ENCODE measurements at regions not wholly inside any gene's neighbourhood (a gene's known extent, or its start where the extent isn't known, plus 50 kb on each side); places are given as distances from the start of the nearest gene placed in this dataset.

DNA sequence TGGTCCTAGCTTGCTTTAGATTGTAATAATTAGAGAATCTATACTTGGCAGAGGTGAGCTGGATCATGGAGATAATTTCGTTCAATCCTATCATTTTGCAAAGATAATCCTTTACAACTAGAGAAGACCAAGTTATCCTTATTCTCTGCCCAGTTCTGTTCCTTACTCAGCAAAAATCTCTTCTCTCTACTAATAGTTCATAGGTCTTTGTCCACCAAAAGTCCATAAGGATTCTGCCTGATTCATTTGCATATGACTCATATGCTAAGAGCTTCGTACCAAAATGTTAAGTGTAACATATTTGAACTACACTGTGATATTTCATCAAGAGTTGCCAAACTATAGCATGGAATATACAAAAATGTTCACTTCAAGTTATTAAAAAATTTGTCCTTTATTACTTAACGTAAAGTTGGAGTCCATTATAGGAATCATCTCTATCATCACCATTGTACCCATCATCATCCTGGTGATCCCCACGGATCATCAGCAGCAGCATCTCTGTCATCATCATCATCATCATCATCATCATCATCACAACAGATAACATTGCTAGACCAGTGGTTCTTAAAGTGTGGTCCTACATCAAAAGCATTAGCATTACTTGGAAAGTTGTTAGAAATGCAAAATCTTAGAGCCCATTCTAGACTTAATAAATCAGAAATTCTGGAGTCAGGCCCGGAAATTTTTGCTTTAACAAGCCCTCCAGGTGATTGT, 463.0 kb downstream of the DHX35 start:
- TF ChIP-seq ZNF184 (tag by site-specific recombination; IDR thresholded peaks at IDR 0.05) = no peak
- no peak for TF ChIP-seq ZNF214 (tag by site-specific recombination; IDR thresholded peaks at IDR 0.05; ENCODE audit: borderline replicate concordance)
- no peak for TF ChIP-seq REST (tag by site-specific recombination; IDR thresholded peaks at IDR 0.05)
- TF ChIP-seq, protein P1, sequence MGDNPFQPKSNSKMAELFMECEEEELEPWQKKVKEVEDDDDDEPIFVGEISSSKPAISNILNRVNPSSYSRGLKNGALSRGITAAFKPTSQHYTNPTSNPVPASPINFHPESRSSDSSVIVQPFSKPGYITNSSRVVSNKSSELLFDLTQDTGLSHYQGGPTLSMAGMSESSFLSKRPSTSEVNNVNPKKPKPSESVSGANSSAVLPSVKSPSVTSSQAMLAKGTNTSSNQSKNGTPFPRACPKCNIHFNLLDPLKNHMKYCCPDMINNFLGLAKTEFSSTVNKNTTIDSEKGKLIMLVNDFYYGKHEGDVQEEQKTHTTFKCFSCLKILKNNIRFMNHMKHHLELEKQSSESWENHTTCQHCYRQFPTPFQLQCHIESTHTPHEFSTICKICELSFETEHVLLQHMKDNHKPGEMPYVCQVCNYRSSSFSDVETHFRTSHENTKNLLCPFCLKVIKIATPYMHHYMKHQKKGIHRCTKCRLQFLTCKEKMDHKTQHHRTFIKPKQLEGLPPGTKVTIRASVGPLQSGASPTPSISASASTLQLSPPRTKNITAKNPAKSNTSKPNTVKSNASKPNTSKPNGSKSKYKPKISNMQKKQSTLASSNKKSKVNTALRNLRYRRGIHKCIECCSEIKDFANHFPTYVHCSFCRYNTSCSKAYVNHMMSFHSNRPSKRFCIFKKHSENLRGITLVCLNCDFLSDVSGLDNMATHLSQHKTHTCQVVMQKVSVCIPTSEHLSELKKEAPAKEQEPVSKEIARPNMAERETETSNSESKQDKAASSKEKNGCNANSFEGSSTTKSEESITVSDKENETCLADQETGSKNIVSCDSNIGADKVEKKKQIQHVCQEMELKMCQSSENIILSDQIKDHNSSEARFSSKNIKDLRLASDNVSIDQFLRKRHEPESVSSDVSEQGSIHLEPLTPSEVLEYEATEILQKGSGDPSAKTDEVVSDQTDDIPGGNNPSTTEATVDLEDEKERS (tag by site-specific recombination; IDR thresholded peaks at IDR 0.05) = no peak
- no peak for TF ChIP-seq ZFHX2 (tag by site-specific recombination; conservative IDR thresholded peaks at IDR 0.05)
- TF ChIP-seq RBAK (tag by site-specific recombination; IDR thresholded peaks at IDR 0.05) = no peak
- TF ChIP-seq, protein P2, sequence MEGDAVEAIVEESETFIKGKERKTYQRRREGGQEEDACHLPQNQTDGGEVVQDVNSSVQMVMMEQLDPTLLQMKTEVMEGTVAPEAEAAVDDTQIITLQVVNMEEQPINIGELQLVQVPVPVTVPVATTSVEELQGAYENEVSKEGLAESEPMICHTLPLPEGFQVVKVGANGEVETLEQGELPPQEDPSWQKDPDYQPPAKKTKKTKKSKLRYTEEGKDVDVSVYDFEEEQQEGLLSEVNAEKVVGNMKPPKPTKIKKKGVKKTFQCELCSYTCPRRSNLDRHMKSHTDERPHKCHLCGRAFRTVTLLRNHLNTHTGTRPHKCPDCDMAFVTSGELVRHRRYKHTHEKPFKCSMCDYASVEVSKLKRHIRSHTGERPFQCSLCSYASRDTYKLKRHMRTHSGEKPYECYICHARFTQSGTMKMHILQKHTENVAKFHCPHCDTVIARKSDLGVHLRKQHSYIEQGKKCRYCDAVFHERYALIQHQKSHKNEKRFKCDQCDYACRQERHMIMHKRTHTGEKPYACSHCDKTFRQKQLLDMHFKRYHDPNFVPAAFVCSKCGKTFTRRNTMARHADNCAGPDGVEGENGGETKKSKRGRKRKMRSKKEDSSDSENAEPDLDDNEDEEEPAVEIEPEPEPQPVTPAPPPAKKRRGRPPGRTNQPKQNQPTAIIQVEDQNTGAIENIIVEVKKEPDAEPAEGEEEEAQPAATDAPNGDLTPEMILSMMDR (tag by site-specific recombination; IDR thresholded peaks at IDR 0.05) = no peak

Measured in HEK293 (cell line).